A549 (cell line): ENCODE measurements at regions not wholly inside any gene's neighbourhood (a gene's known extent, or its start where the extent isn't known, plus 50 kb on each side); places are given as distances from the start of the nearest gene placed in this dataset.

ENCODE experiments used
- BCL3 ChIP-seq: fragments of >200 bp; sonication (Bioruptor Twin); formaldehyde crosslinking; IDR thresholded peaks from 3 replicates; pipeline ENCODE4 v1.6.1; 2016
- CTCF ChIP-seq: fragments of >200 bp; sonication (Bioruptor Twin); formaldehyde crosslinking; IDR thresholded peaks from 3 replicates; pipeline ENCODE4 v1.5.1; 2016
- EP300 ChIP-seq, 2 experiments: fragments of >200 bp; sonication (Bioruptor Twin); formaldehyde crosslinking; IDR thresholded peaks; 2 replicates in 1 of 2; 3 replicates in 1 of 2; pipeline ENCODE4 v1.6.1; 2016 to 2017
- FOSB ChIP-seq: fragments of 250-450 bp; sonication (Bioruptor Pico); IDR thresholded peaks from 2 replicates; pipeline ENCODE4 v1.5.0; 2020; ENCODE audit warnings: mild to moderate bottlenecking, moderate library complexity
- KDM1A ChIP-seq: fragments of 200-600 bp; sonication (generic); IDR thresholded peaks from 2 replicates; pipeline ENCODE4 v1.6.1; 2016; ENCODE audit warnings: low read depth, mild to moderate bottlenecking
- KDM5A ChIP-seq: fragments of 200-600 bp; sonication (generic); IDR thresholded peaks from 2 replicates; pipeline ENCODE4 v1.6.1; 2016; ENCODE audit warnings: antibody characterized with exemption, mild to moderate bottlenecking
- MAX ChIP-seq: IDR thresholded peaks from 2 replicates; pipeline ENCODE4 v1.6.1; 2012
- PHF8 ChIP-seq: fragments of 200-600 bp; sonication (generic); IDR thresholded peaks from 2 replicates; pipeline ENCODE4 v1.6.1; 2016; ENCODE audit warnings: low read depth, mild to moderate bottlenecking, antibody characterized with exemption, moderate library complexity, borderline replicate concordance
- POLR2A ChIP-seq: IDR thresholded peaks from 2 replicates; pipeline ENCODE4 v1.6.1; 2012; ENCODE audit warnings: mild to moderate bottlenecking, low read length

GRCh38 chr4:79651456-79651855, 243.4 kb upstream of the GK2 start:
- TF ChIP-seq PHF8 (no peak), CTCF (no peak), POLR2A (no peak), KDM1A (no peak), FOSB (CRISPR knock-in tag) (no peak), EP300 (IDR thresholded peaks at IDR 0.05) (no peak), MAX (no peak), KDM5A (no peak), BCL3 (no peak)
